Natural killer cell (primary cell): ENCODE measurements at regions not wholly inside any gene's neighbourhood (a gene's known extent, or its start where the extent isn't known, plus 50 kb on each side); places are given as distances from the start of the nearest gene placed in this dataset.

Experiments
- ATAC-seq, 3 donors: fragments of 150-1000 bp in 2 of 3; fragments of 200-7000 bp in 1 of 3; cut with Tn5 transposase; 1 replicate in 1 of 3; 2 replicates in 2 of 3; pipeline ENCODE4 v1.10.0; 2021; ENCODE audit warnings: mild to moderate bottlenecking in 2 of 3, moderate library complexity in 2 of 3
- DNase-seq, 2 donors: peaks; one replicate each; pipeline versions ENCODE4 v3.0.0 to v3.0.0-alpha.2; 2013 to 2021; ENCODE audit warnings: mixed read lengths in 1 of 2
- H3K27ac ChIP-seq: one replicate; pipeline ENCODE4 v1.5.1; 2013; ENCODE audit warnings: mild to moderate bottlenecking, low read length
- H3K27me3 ChIP-seq: one replicate; pipeline ENCODE4 v1.6.1; 2013; ENCODE audit warnings: low read length; ENCODE audit not compliant: control insufficient read depth, insufficient read depth
- H3K36me3 ChIP-seq: one replicate; pipeline ENCODE4 v1.6.1; 2013; ENCODE audit warnings: low read length; ENCODE audit not compliant: control insufficient read depth, insufficient read depth
- H3K4me1 ChIP-seq: one replicate; pipeline ENCODE4 v1.6.1; 2013; ENCODE audit warnings: low read length; ENCODE audit not compliant: control insufficient read depth, insufficient read depth
- H3K4me3 ChIP-seq: one replicate; pipeline ENCODE4 v1.5.1; 2013; ENCODE audit warnings: low read length
- H3K9me3 ChIP-seq: one replicate; pipeline ENCODE4 v1.6.1; 2013; ENCODE audit warnings: low read length; ENCODE audit not compliant: control insufficient read depth, insufficient read depth
- H3K27ac Mint-ChIP-seq, 2 donors: one replicate each; pipeline ENCODE4 v1.8.0; 2022; ENCODE audit warnings: mild to moderate bottlenecking in 2 of 2, mixed read lengths in 2 of 2, moderate library complexity in 1 of 2
- H3K27me3 Mint-ChIP-seq, 2 donors: one replicate each; pipeline ENCODE4 v1.8.0; 2022; ENCODE audit warnings: low read depth in 2 of 2, mixed read lengths in 2 of 2
- H3K36me3 Mint-ChIP-seq: one replicate; pipeline ENCODE4 v1.8.0; 2022; ENCODE audit warnings: mixed read lengths
- H3K4me1 Mint-ChIP-seq, 2 donors: one replicate each; pipeline ENCODE4 v1.8.0; 2022; ENCODE audit warnings: mixed read lengths in 2 of 2
- H3K4me3 Mint-ChIP-seq: one replicate; pipeline ENCODE4 v1.8.0; 2022; ENCODE audit warnings: mild to moderate bottlenecking, moderate library complexity, mixed read lengths
- H3K9me3 Mint-ChIP-seq, 2 donors: one replicate each; pipeline ENCODE4 v1.8.0; 2022; ENCODE audit warnings: mixed read lengths in 2 of 2
- CTCF ChIP-seq: fragments of 200-600 bp; IDR thresholded peaks from one replicate; pipeline ENCODE4 v1.8.0; 2022; ENCODE audit warnings: antibody characterized with exemption
- WGBS: methylation state at CpG from one replicate; pipeline ENCODE4 v1.1.7; 2013; ENCODE audit warnings: missing lambda C conversion rate; ENCODE audit not compliant: insufficient coverage; 5-methylcytosine and 5-hydroxymethylcytosine counted together
- intact Hi-C: fragments of 100-400 bp; cut with micrococcal nuclease; formaldehyde crosslinking; loops from one replicate; pipeline ENCODE4 v1.14.2; 2022

GRCh38 chr1:115496904-115497527 is 144.8 kb upstream of the VANGL1 start:
- intact Hi-C loops: no loop called here
- TF ChIP-seq CTCF: no peak
- 45% methylated on average over 2 of the region's 4 CpGs for WGBS
- H3K27ac Mint-ChIP-seq: no peak overlapping the region
- Histone ChIP-seq H3K4me3 (no peak overlapping the region), H3K36me3 (no peaks in the 10 kb centered on the region), H3K27ac (no peak overlapping the region), H3K4me1 (no peaks in the 10 kb centered on the region), H3K27me3 (no peaks in the 10 kb centered on the region), H3K9me3 (no peaks in the 10 kb centered on the region)
- no peaks in the 10 kb centered on the region for H3K4me1 Mint-ChIP-seq
- ATAC-seq: no peak
- DNase-seq: no peak
- H3K27me3 Mint-ChIP-seq: peaks cover 0 to 4% of the 10 kb centered on the region in 2 donors
- no peaks in the 10 kb centered on the region for H3K9me3 Mint-ChIP-seq
- H3K4me3 Mint-ChIP-seq: no peak overlapping the region
- no peaks in the 10 kb centered on the region for H3K36me3 Mint-ChIP-seq

- Mint-ChIP-seq H3K9me3 (no peaks in the 10 kb centered on the region), H3K36me3 (no peaks in the 10 kb centered on the region), H3K4me3 (no peak overlapping the region), H3K27me3 (peaks cover 0 to 4% of the 10 kb centered on the region in 2 donors), H3K27ac (no peak overlapping the region), H3K4me1 (no peaks in the 10 kb centered on the region)
- H3K27ac ChIP-seq: no peak overlapping the region
- H3K36me3 ChIP-seq: no peaks in the 10 kb centered on the region
- H3K27me3 ChIP-seq: no peaks in the 10 kb centered on the region
- no peak overlapping the region for H3K4me3 ChIP-seq
- no peak for ATAC-seq
- DNase-seq: no peak
- intact Hi-C loops: no loop called here
- no peaks in the 10 kb centered on the region for H3K4me1 ChIP-seq
- WGBS: 86% methylated on average over 6 of the region's 6 CpGs
- no peak for TF ChIP-seq CTCF
- no peaks in the 10 kb centered on the region for H3K9me3 ChIP-seq
These were observed 146.1 kb upstream of the VANGL1 start for GRCh38 chr1:115495625-115496024.

- DNase-seq (no peak), ATAC-seq (no peak)
- no peak overlapping the region for H3K27ac ChIP-seq
- H3K4me3 ChIP-seq: no peak overlapping the region
- TF ChIP-seq CTCF: no peak
- WGBS: 87% methylated on average over 3 of the region's 3 CpGs
- Mint-ChIP-seq H3K4me1 (no peaks in the 10 kb centered on the region), H3K9me3 (no peaks in the 10 kb centered on the region), H3K27me3 (peaks cover 0 to 4% of the 10 kb centered on the region in 2 donors), H3K4me3 (no peak overlapping the region), H3K27ac (no peak overlapping the region), H3K36me3 (no peaks in the 10 kb centered on the region)
- H3K27me3 ChIP-seq: no peaks in the 10 kb centered on the region
- intact Hi-C loops: no loop called here
- no peaks in the 10 kb centered on the region for H3K36me3 ChIP-seq
- H3K4me1 ChIP-seq: no peaks in the 10 kb centered on the region
- H3K9me3 ChIP-seq: no peaks in the 10 kb centered on the region
These were observed 146.7 kb upstream of the VANGL1 start for GRCh38 chr1:115495111-115495510.

- Histone ChIP-seq H3K36me3 (no peaks in the 10 kb centered on the region), H3K4me3 (no peak overlapping the region), H3K27me3 (no peaks in the 10 kb centered on the region), H3K4me1 (no peaks in the 10 kb centered on the region), H3K27ac (no peak overlapping the region), H3K9me3 (no peaks in the 10 kb centered on the region)
- H3K4me1 Mint-ChIP-seq: no peaks in the 10 kb centered on the region
- peaks cover 0 to 4% of the 10 kb centered on the region in 2 donors for H3K27me3 Mint-ChIP-seq
- DNase-seq (no peak), ATAC-seq (no peak)
- intact Hi-C loops: no loop called here
- TF ChIP-seq CTCF: no peak
- H3K27ac Mint-ChIP-seq: no peak overlapping the region
- no peaks in the 10 kb centered on the region for H3K9me3 Mint-ChIP-seq
- H3K36me3 Mint-ChIP-seq: no peaks in the 10 kb centered on the region
- WGBS: 85% methylated on average over 4 of the region's 4 CpGs
- H3K4me3 Mint-ChIP-seq: no peak overlapping the region
These were observed 147.9 kb upstream of the VANGL1 start for GRCh38 chr1:115493834-115494233.
